ENCODE measurements at regions not wholly inside any gene's neighbourhood (a gene's known extent, or its start where the extent isn't known, plus 50 kb on each side); places are given as distances from the start of the nearest gene placed in this dataset.

DNA sequence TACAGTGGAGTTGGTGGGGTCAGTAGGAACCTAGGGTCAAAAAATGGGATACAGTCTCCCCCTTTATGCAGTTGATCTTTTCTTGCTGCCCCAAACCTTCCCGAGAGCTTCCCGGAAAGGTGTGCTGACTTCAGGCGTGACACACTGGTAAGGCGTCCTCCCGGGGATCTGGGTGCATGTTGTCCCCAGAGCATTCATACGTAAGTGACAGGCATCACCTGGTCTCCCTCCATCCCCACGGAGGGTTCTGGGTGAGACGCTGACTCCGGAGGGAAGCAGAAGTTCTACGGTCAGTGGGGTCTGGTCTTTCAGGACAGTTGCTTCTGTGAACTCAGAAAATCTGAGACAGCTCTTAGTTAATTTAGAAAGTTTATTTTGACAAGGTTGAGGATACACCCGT, 159.6 kb upstream of the RTL1 start:
- TF ChIP-seq EP300 (IDR thresholded peaks at IDR 0.05; ENCODE audit: borderline replicate concordance in 1 of 2, low read depth in 1 of 2, low read length in 1 of 2): no peak
- TF ChIP-seq GATA2 (CRISPR knock-in tag; IDR thresholded peaks at IDR 0.05): no peak
- no peak for TF ChIP-seq SMC3 (IDR thresholded peaks at IDR 0.05; ENCODE audit: low read depth, low read length)
- TF ChIP-seq CTCF (IDR thresholded peaks at IDR 0.05): no peak
- TF ChIP-seq, protein P1, sequence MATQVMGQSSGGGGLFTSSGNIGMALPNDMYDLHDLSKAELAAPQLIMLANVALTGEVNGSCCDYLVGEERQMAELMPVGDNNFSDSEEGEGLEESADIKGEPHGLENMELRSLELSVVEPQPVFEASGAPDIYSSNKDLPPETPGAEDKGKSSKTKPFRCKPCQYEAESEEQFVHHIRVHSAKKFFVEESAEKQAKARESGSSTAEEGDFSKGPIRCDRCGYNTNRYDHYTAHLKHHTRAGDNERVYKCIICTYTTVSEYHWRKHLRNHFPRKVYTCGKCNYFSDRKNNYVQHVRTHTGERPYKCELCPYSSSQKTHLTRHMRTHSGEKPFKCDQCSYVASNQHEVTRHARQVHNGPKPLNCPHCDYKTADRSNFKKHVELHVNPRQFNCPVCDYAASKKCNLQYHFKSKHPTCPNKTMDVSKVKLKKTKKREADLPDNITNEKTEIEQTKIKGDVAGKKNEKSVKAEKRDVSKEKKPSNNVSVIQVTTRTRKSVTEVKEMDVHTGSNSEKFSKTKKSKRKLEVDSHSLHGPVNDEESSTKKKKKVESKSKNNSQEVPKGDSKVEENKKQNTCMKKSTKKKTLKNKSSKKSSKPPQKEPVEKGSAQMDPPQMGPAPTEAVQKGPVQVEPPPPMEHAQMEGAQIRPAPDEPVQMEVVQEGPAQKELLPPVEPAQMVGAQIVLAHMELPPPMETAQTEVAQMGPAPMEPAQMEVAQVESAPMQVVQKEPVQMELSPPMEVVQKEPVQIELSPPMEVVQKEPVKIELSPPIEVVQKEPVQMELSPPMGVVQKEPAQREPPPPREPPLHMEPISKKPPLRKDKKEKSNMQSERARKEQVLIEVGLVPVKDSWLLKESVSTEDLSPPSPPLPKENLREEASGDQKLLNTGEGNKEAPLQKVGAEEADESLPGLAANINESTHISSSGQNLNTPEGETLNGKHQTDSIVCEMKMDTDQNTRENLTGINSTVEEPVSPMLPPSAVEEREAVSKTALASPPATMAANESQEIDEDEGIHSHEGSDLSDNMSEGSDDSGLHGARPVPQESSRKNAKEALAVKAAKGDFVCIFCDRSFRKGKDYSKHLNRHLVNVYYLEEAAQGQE (IDR thresholded peaks at IDR 0.05; ENCODE audit: low read depth, low read length): no peak
- no peak for TF ChIP-seq GABPA (IDR thresholded peaks at IDR 0.05; ENCODE audit: low read depth)

Measured in SK-N-SH (cell line).